KMS-11 (cell line): ENCODE measurements at regions not wholly inside any gene's neighbourhood (a gene's known extent, or its start where the extent isn't known, plus 50 kb on each side); places are given as distances from the start of the nearest gene placed in this dataset.

Experiments used
- H2AFZ ChIP-seq: fragments of 200-600 bp; sonication (generic); 2 replicates; pipeline ENCODE4 v1.6.1; 2016; ENCODE audit warnings: antibody characterized with exemption, mixed run types, low read depth
- H3K27ac ChIP-seq: fragments of 200-600 bp; sonication (generic); 2 replicates; pipeline ENCODE4 v1.6.1; 2016; ENCODE audit warnings: mild to moderate bottlenecking, mixed run types
- H3K27me3 ChIP-seq: fragments of 200-600 bp; sonication (generic); 2 replicates; pipeline ENCODE4 v1.6.1; 2017; ENCODE audit warnings: mild to moderate bottlenecking, low read depth, mixed run types, moderate library complexity; ENCODE audit not compliant: insufficient read depth
- H3K36me3 ChIP-seq: fragments of 200-600 bp; sonication (generic); 2 replicates; pipeline ENCODE4 v1.6.1; 2017; ENCODE audit warnings: mild to moderate bottlenecking, mixed run types; ENCODE audit not compliant: insufficient read depth
- H3K4me1 ChIP-seq: fragments of 200-600 bp; sonication (generic); 2 replicates; pipeline ENCODE4 v1.6.1; 2016; ENCODE audit warnings: mild to moderate bottlenecking, low read depth, mixed run types; ENCODE audit not compliant: poor library complexity, severe bottlenecking
- H3K4me2 ChIP-seq: fragments of 200-600 bp; sonication (generic); 2 replicates; pipeline ENCODE4 v1.7.0; 2016; ENCODE audit warnings: mild to moderate bottlenecking, mixed run types
- H3K4me3 ChIP-seq: fragments of 200-600 bp; sonication (generic); IDR thresholded peaks from 2 replicates; pipeline ENCODE4 v1.6.1; 2017; ENCODE audit warnings: low read depth, low read length, mixed read lengths; ENCODE audit not compliant: insufficient read depth
- H3K79me2 ChIP-seq: fragments of 200-600 bp; sonication (generic); 2 replicates; pipeline ENCODE4 v1.6.1; 2016; ENCODE audit warnings: low read depth, mixed run types; ENCODE audit not compliant: insufficient read depth
- H3K9ac ChIP-seq: fragments of 200-600 bp; sonication (generic); 2 replicates; pipeline ENCODE4 v1.6.1; 2016; ENCODE audit warnings: mild to moderate bottlenecking, mixed run types
- H4K20me1 ChIP-seq: fragments of 200-600 bp; sonication (generic); 2 replicates; pipeline ENCODE4 v1.6.1; 2016; ENCODE audit warnings: mild to moderate bottlenecking, mixed run types; ENCODE audit not compliant: insufficient read depth
- TF ChIP-seq, protein P1 (sequence below): fragments of 200-600 bp; sonication (generic); conservative IDR thresholded peaks from 2 replicates; pipeline ENCODE4 v1.6.1; 2017; ENCODE audit warnings: low read depth, mild to moderate bottlenecking, antibody characterized with exemption, low read length, moderate library complexity, mixed read lengths

DNA sequence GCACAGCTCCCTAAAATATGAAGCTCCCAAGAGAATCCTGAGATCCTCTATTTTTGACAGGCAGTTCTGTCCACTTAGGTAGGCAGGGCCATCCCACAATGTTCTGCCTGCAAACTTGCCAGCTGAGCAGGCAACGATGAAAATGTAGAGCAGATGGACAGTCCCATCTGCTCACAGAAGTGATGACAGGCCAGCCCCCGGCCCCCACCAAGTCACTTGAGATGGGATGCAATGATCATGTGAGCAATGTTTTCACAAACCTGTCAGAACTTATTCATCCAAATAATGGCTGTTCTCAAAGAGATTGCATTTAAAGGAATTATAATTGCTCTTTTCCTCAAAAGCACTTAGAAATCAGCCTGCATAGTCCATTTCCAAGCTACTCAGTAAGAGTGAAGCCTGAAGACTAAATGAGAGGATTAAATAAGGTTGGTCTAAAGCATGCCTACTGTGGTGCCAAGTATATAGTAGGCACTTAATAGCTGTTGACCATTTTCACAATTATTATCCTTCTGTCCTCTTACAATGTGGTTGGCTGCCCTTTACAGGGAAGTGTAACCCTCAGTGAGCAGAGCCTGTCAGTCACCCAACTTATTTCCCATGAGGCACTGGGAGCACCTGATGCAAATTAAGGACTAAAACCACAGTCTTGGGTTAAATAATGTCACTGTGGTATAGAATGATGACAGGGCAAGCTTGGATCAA lies 301.2 kb downstream of the FGFR2 start:
- TF ChIP-seq, protein P1, sequence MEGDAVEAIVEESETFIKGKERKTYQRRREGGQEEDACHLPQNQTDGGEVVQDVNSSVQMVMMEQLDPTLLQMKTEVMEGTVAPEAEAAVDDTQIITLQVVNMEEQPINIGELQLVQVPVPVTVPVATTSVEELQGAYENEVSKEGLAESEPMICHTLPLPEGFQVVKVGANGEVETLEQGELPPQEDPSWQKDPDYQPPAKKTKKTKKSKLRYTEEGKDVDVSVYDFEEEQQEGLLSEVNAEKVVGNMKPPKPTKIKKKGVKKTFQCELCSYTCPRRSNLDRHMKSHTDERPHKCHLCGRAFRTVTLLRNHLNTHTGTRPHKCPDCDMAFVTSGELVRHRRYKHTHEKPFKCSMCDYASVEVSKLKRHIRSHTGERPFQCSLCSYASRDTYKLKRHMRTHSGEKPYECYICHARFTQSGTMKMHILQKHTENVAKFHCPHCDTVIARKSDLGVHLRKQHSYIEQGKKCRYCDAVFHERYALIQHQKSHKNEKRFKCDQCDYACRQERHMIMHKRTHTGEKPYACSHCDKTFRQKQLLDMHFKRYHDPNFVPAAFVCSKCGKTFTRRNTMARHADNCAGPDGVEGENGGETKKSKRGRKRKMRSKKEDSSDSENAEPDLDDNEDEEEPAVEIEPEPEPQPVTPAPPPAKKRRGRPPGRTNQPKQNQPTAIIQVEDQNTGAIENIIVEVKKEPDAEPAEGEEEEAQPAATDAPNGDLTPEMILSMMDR: no peak
- no peaks in the 10 kb centered on the region for H4K20me1 ChIP-seq
- H3K79me2 ChIP-seq: no peaks in the 10 kb centered on the region
- no peak overlapping the region for H3K4me3 ChIP-seq
- no peaks in the 10 kb centered on the region for H3K4me1 ChIP-seq
- H3K9ac ChIP-seq: no peak overlapping the region
- no peaks in the 10 kb centered on the region for H3K27me3 ChIP-seq
- no peaks in the 10 kb centered on the region for H3K36me3 ChIP-seq
- no peak overlapping the region for H2AFZ ChIP-seq
- H3K27ac ChIP-seq: no peak overlapping the region
- no peak overlapping the region for H3K4me2 ChIP-seq

DNA sequence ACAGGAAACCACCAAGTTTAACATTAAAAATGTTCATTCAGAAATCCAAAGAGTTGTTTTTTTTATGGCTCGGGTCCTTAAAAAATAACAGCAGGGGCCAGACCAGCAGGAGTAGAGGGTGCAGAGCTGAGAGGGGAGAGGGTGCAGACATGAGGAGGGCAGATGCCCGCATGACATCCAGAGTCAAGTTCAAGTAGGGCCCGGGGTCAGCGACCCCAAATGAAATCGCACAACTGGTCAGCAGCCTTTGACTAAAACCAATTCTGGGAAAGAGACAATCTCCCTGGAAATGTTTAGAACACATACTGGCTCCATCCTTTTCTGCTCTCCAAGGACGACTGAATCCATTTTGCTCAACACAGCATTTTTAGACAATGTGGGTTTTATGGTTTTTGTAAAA lies 297.5 kb downstream of the FGFR2 start:
- Histone ChIP-seq H3K27me3 (no peaks in the 10 kb centered on the region), H3K4me2 (no peak overlapping the region), H3K27ac (no peak overlapping the region), H2AFZ (no peak overlapping the region), H4K20me1 (no peaks in the 10 kb centered on the region), H3K36me3 (no peaks in the 10 kb centered on the region), H3K9ac (no peak overlapping the region), H3K4me3 (no peak overlapping the region), H3K4me1 (no peaks in the 10 kb centered on the region), H3K79me2 (no peaks in the 10 kb centered on the region)
- TF ChIP-seq, protein P1: no peak

DNA sequence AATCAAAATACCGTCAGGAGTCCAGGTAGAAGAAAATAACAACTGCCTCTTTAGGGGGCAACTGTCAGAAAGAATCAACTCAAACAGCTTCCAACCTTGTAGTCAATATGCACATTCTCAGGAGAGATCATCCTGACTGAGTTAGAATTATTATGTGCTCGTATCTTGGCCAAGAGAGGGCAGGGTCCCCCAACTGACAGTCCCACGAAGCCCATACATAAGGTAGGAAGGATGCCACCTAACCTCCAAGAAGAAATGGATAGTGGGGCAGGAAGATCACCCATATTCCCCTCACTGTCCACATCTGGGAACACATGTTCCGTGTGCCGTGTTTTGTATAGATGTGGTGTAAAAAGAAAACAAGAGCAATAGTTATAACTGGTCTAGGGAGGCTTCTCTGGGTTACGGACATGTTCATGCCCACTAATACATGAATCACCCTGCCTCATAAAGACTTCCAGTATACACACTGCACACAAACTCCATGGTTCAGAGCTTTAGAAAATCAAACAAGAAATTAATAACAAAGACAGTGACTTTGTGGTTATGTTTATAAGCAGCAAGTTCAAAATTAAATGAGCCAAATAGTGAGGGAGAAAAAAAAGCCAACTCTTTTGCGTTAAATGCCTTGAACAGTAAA lies 295.6 kb downstream of the FGFR2 start:
- Histone ChIP-seq H4K20me1 (no peaks in the 10 kb centered on the region), H3K27me3 (no peaks in the 10 kb centered on the region), H3K36me3 (no peaks in the 10 kb centered on the region), H3K27ac (no peak overlapping the region), H3K79me2 (no peaks in the 10 kb centered on the region), H3K9ac (no peak overlapping the region), H3K4me1 (no peaks in the 10 kb centered on the region), H3K4me2 (no peak overlapping the region), H3K4me3 (no peak overlapping the region), H2AFZ (no peak overlapping the region)
- TF ChIP-seq, protein P1: no peak

DNA sequence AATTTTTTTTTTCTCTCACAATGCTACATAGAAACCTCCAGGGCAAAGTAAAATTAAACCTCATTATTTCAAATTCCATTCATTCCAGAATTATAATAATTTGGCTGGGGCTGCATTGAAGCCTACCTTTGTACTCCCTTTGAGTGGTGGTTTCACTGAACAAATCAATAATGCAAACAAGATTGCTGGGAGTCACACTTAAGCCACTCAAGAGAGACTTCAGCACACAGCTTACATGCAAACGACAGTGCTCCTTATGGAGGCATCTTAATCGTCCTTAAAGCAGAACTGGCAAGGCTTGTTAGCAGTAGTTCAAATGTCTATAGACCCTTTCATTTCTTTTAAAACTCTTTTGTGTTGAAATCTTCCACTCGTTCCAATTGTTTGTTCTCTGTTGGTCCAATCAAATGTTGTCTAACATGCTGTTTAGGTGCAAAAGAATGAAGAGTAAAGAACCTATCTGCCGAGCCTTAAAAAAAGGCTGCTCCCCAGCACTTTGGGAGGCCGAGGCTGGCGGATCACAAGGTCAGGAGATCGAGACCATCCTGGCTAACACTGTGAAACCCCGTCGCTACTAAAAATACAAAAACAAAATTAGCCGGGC lies 294.9 kb downstream of the FGFR2 start:
- Histone ChIP-seq H3K4me1 (no peaks in the 10 kb centered on the region), H3K4me3 (no peak overlapping the region), H2AFZ (no peak overlapping the region), H3K4me2 (no peak overlapping the region), H4K20me1 (no peaks in the 10 kb centered on the region), H3K27me3 (no peaks in the 10 kb centered on the region), H3K9ac (no peak overlapping the region), H3K36me3 (no peaks in the 10 kb centered on the region), H3K27ac (no peak overlapping the region), H3K79me2 (no peaks in the 10 kb centered on the region)
- TF ChIP-seq, protein P1: no peak
